ENCODE measurements at regions not wholly inside any gene's neighbourhood (a gene's known extent, or its start where the extent isn't known, plus 50 kb on each side); places are given as distances from the start of the nearest gene placed in this dataset.
A peak's percentile ranks its signal among the peaks of the same experiment; 100 is the strongest.

- TF ChIP-seq NFIC (IDR thresholded peaks at IDR 0.05; ENCODE audit: borderline replicate concordance), result no peak
- no peak for TF ChIP-seq SMC3 (IDR thresholded peaks at IDR 0.05; ENCODE audit: low read depth, low read length)
- no peak for TF ChIP-seq YY1 (IDR thresholded peaks at IDR 0.05; ENCODE audit: low read depth)
- no peak for TF ChIP-seq FOXM1 (IDR thresholded peaks at IDR 0.05; ENCODE audit: low read depth)
- TF ChIP-seq PBX3 (IDR thresholded peaks at IDR 0.05), result no peak
- TF ChIP-seq IRF3 (IDR thresholded peaks at IDR 0.05; ENCODE audit: low read depth, low read length), result no peak
- TF ChIP-seq RAD21 (IDR thresholded peaks at IDR 0.05; ENCODE audit: low read length), result no peak
Measured at GRCh38 chr10:78287618-78288017, 254.0 kb downstream of the RPS24 start (continued).

- H3K27ac ChIP-seq (ENCODE audit: low read depth in 2 of 2, low read length in 1 of 2), result peak overlapping the region in 1 of 2 experiments; percentile 41; a peak in 2 of 4 replicates
- H3K27me3 ChIP-seq (ENCODE audit: insufficient read depth), result no peaks in the 10 kb centered on the region
- DNase-seq, result peak; percentile 53
- no peak overlapping the region for H3K9ac ChIP-seq
- no peaks in the 10 kb centered on the region for H4K20me1 ChIP-seq (ENCODE audit: insufficient read depth)
- WGBS (ENCODE audit: low lambda C conversion rate), result 95% methylated on average over 3 of the region's 3 CpGs
- H2AFZ ChIP-seq (ENCODE audit: low read depth), result no peak overlapping the region
- no peaks in the 10 kb centered on the region for H3K79me2 ChIP-seq (ENCODE audit: insufficient read depth)
- H3K4me3 ChIP-seq (ENCODE audit: low read depth in 2 of 2, low read length in 1 of 2), result no peak overlapping the region
- H3K4me1 ChIP-seq (ENCODE audit: control insufficient read depth in 1 of 2, insufficient read depth in 2 of 2, low read depth in 1 of 2, low read length in 1 of 2), result peaks cover 7 to 59% of the 10 kb centered on the region in 2 experiments; a peak in 2 of 4 replicates
- ChIA-PET CTCF (interaction anchor here (1.1 to 2.0 kb wide), 5 partner anchors 25 to 907 kb away, joined by 3 to 10 read pairs (median 5); no protein-coding TSS in a partner anchor), POLR2A (no interaction called here)
- no peaks in the 10 kb centered on the region for H3K36me3 ChIP-seq (replicated peaks in 1 of 2; ENCODE audit: control insufficient read depth in 1 of 2, insufficient read depth in 2 of 2, low read length in 1 of 2)
- no peak overlapping the region for H3K4me2 ChIP-seq
- H3F3A ChIP-seq (replicated peaks; ENCODE audit: insufficient read depth), result no peaks in the 10 kb centered on the region
- no peaks in the 10 kb centered on the region for H3K9me3 ChIP-seq
- H3K9me2 ChIP-seq, result no peaks in the 10 kb centered on the region
- TF ChIP-seq TEAD4 (IDR thresholded peaks at IDR 0.05; ENCODE audit: borderline replicate concordance, insufficient read depth), result no peak
- no peak for TF ChIP-seq RFX5 (IDR thresholded peaks at IDR 0.05; ENCODE audit: low read length)
- no peak for TF ChIP-seq TCF12 (IDR thresholded peaks at IDR 0.05)
- TF ChIP-seq MXI1 (IDR thresholded peaks at IDR 0.05; ENCODE audit: low read depth, low read length), result no peak
- TF ChIP-seq REST (IDR thresholded peaks at IDR 0.05; ENCODE audit: low read depth, low read length), result no peak
- TF ChIP-seq JUND (IDR thresholded peaks at IDR 0.05), result no peak
- no peak for TF ChIP-seq SMC3 (IDR thresholded peaks at IDR 0.05; ENCODE audit: low read depth, low read length)
- peak; percentile 63 for TF ChIP-seq RCOR1 (IDR thresholded peaks at IDR 0.05; ENCODE audit: low read length)
- TF ChIP-seq NFIC (IDR thresholded peaks at IDR 0.05; ENCODE audit: borderline replicate concordance), result no peak
- no peak for TF ChIP-seq ZBTB33 (IDR thresholded peaks at IDR 0.05; ENCODE audit: borderline replicate concordance, low read depth)
- TF ChIP-seq ELF1 (IDR thresholded peaks at IDR 0.05), result no peak
- no peak for TF ChIP-seq MAX (IDR thresholded peaks at IDR 0.05; ENCODE audit: low read depth)
- TF ChIP-seq CHD2 (IDR thresholded peaks at IDR 0.05; ENCODE audit: low read length, partially characterized antibody), result peak; percentile 26
- TF ChIP-seq TAF1 (IDR thresholded peaks at IDR 0.05; ENCODE audit: borderline replicate concordance, low read depth, low read length), result no peak
- TF ChIP-seq USF2 (IDR thresholded peaks at IDR 0.05; ENCODE audit: borderline replicate concordance, low read depth, low read length), result no peak
- TF ChIP-seq FOSL2 (IDR thresholded peaks at IDR 0.05; ENCODE audit: borderline replicate concordance, low read depth), result no peak
- TF ChIP-seq PBX3 (IDR thresholded peaks at IDR 0.05), result no peak
- TF ChIP-seq SIN3A (IDR thresholded peaks at IDR 0.05; ENCODE audit: borderline replicate concordance, low read depth, low read length), result no peak
- TF ChIP-seq FOXM1 (IDR thresholded peaks at IDR 0.05; ENCODE audit: low read depth), result no peak
Measured at GRCh38 chr10:78288663-78289062, 255.0 kb downstream of the RPS24 start.
